ENCODE measurements at regions not wholly inside any gene's neighbourhood (a gene's known extent, or its start where the extent isn't known, plus 50 kb on each side); places are given as distances from the start of the nearest gene placed in this dataset.
"Not testable (repeated sequence)": the region's sequence is repeated elsewhere in the genome, so short reads cannot be mapped to it uniquely, and the experiment has no call there.

- 62 to 71% methylated on average over 6 of the region's 6 CpGs for WGBS, 2 donors
- Histone ChIP-seq H3K4me1 (no peaks in the 10 kb centered on the region), H3K4me3 (no peak overlapping the region), H3K27ac (no peak overlapping the region), H3K36me3 (no peaks in the 10 kb centered on the region), H3K27me3 (peaks cover 0 to 14% (median 7%) of the 10 kb centered on the region in 3 donors), H3K9me3 (no peaks in the 10 kb centered on the region)
- DNase-seq: no peak
- TF ChIP-seq POLR2AphosphoS5 (IDR thresholded peaks at IDR 0.05) (no peak), POLR2A (IDR thresholded peaks at IDR 0.05) (no peak), EP300 (IDR thresholded peaks at IDR 0.05) (no peak)
- TF ChIP-seq, protein P1, sequence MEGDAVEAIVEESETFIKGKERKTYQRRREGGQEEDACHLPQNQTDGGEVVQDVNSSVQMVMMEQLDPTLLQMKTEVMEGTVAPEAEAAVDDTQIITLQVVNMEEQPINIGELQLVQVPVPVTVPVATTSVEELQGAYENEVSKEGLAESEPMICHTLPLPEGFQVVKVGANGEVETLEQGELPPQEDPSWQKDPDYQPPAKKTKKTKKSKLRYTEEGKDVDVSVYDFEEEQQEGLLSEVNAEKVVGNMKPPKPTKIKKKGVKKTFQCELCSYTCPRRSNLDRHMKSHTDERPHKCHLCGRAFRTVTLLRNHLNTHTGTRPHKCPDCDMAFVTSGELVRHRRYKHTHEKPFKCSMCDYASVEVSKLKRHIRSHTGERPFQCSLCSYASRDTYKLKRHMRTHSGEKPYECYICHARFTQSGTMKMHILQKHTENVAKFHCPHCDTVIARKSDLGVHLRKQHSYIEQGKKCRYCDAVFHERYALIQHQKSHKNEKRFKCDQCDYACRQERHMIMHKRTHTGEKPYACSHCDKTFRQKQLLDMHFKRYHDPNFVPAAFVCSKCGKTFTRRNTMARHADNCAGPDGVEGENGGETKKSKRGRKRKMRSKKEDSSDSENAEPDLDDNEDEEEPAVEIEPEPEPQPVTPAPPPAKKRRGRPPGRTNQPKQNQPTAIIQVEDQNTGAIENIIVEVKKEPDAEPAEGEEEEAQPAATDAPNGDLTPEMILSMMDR (IDR thresholded peaks at IDR 0.05): no peak
- intact Hi-C loops (cut with DNase I): no loop called here
These were observed 645.1 kb downstream of the TBC1D22A start for GRCh38 chr22:47407461-47408025.

DNA sequence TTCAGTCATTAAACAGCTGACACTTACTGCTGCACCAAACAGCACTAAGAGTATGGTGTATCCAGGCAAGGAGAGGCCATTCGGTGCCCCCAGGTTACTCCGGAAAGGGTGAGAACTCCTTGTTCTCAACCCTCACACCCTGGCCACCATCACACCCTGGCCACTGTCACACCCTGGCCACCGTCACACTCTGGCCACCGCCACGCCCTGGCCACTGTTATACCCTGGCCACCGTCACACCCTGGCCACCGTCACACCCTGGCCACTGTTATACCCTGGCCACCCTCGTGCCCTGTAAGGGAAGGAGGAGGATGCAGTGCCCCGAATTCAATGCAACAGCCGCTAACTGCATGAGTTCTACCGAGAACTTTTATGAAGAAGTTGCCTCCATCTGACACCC, 644.4 kb downstream of the TBC1D22A start:
- intact Hi-C loops (cut with DNase I): no loop called here
- no peak overlapping the region for H3K4me3 ChIP-seq
- H3K36me3 ChIP-seq: no peaks in the 10 kb centered on the region
- H3K27ac ChIP-seq: no peak overlapping the region
- no peaks in the 10 kb centered on the region for H3K9me3 ChIP-seq
- DNase-seq: no peak
- peaks cover 0 to 14% (median 7%) of the 10 kb centered on the region in 3 donors for H3K27me3 ChIP-seq
- 73 to 90% methylated on average over 11 of the region's 11 CpGs for WGBS, 2 donors
- no peak for TF ChIP-seq POLR2A (IDR thresholded peaks at IDR 0.05)
- no peak for TF ChIP-seq EP300 (IDR thresholded peaks at IDR 0.05)
- TF ChIP-seq, protein P1 (IDR thresholded peaks at IDR 0.05): no peak
- no peak for TF ChIP-seq POLR2AphosphoS5 (IDR thresholded peaks at IDR 0.05)
- no peaks in the 10 kb centered on the region for H3K4me1 ChIP-seq

- TF ChIP-seq, protein P1 (IDR thresholded peaks at IDR 0.05): no peak
- TF ChIP-seq POLR2AphosphoS5 (IDR thresholded peaks at IDR 0.05): no peak
- TF ChIP-seq EP300 (IDR thresholded peaks at IDR 0.05): no peak
- TF ChIP-seq POLR2A (IDR thresholded peaks at IDR 0.05): no peak
- Histone ChIP-seq H3K27ac (no peak overlapping the region), H3K27me3 (peaks cover 0 to 14% (median 7%) of the 10 kb centered on the region in 3 donors), H3K9me3 (no peaks in the 10 kb centered on the region), H3K4me3 (no peak overlapping the region), H3K36me3 (no peaks in the 10 kb centered on the region), H3K4me1 (no peaks in the 10 kb centered on the region)
- WGBS, 2 donors: 81 to 87% methylated on average over 12 of the region's 12 CpGs
- DNase-seq: no peak
- intact Hi-C loops (cut with DNase I): no loop called here
These were observed 643.9 kb downstream of the TBC1D22A start for GRCh38 chr22:47406180-47406834.

- H3K27ac ChIP-seq; H3K9me3 ChIP-seq; H3K36me3 ChIP-seq; H3K4me3 ChIP-seq; DNase-seq; H3K4me1 ChIP-seq; intact Hi-C loops (cut with DNase I): not testable (repeated sequence)
- H3K27me3 ChIP-seq: peaks cover 0 to 10% (median 7%) of the 10 kb centered on the region in 3 donors
- WGBS, 2 donors: 68 to 89% methylated on average over 14 to 15 of the region's 15 CpGs
These were observed 642.8 kb downstream of the TBC1D22A start for GRCh38 chr22:47405222-47405621.

GRCh38 chr22:47402876-47403525, 640.6 kb downstream of the TBC1D22A start:
- Histone ChIP-seq H3K4me1 (no peaks in the 10 kb centered on the region), H3K9me3 (no peaks in the 10 kb centered on the region), H3K4me3 (no peak overlapping the region), H3K36me3 (no peaks in the 10 kb centered on the region), H3K27ac (no peak overlapping the region), H3K27me3 (no peaks in the 10 kb centered on the region)
- WGBS, 2 donors: 82 to 84% methylated on average over 14 of the region's 14 CpGs
- intact Hi-C loops (cut with DNase I): no loop called here
- TF ChIP-seq, protein P1 (IDR thresholded peaks at IDR 0.05): no peak
- TF ChIP-seq POLR2AphosphoS5 (IDR thresholded peaks at IDR 0.05) (no peak), POLR2A (IDR thresholded peaks at IDR 0.05) (no peak), EP300 (IDR thresholded peaks at IDR 0.05) (no peak)
- no peak for DNase-seq
